Activated CD4-positive, alpha-beta memory T cell treated with anti-CD3 and anti-CD28 coated beads for 36 hours (primary cell): ENCODE measurements at regions not wholly inside any gene's neighbourhood (a gene's known extent, or its start where the extent isn't known, plus 50 kb on each side); places are given as distances from the start of the nearest gene placed in this dataset.
"Not testable (repeated sequence)": the region's sequence is repeated elsewhere in the genome, so short reads cannot be mapped to it uniquely, and the experiment has no call there.

Experiments
- CTCF ChIA-PET: fragments of 350-600 bp; sonication (Branson Sonifier 250); formaldehyde crosslinking; loops from one replicate; lab custom pipeline; 2021; ENCODE audit warnings: antibody characterized with exemption, inconsistent platforms; lab: Charles Lee
- POLR2A ChIA-PET: fragments of 350-600 bp; sonication (Branson Sonifier 250); formaldehyde crosslinking; loops from one replicate; lab custom pipeline; 2021; ENCODE audit warnings: antibody characterized with exemption; lab: Charles Lee
- DNase-seq: peaks from one replicate; pipeline ENCODE4 v3.0.0-alpha.2; 2020
- H3K27ac Mint-ChIP-seq: one replicate; pipeline ENCODE4 v1.8.0; 2021; ENCODE audit warnings: mixed read lengths
- H3K27me3 Mint-ChIP-seq: one replicate; pipeline ENCODE4 v1.8.0; 2021; ENCODE audit warnings: mixed read lengths
- H3K36me3 Mint-ChIP-seq: one replicate; pipeline ENCODE4 v1.8.0; 2021; ENCODE audit warnings: mixed read lengths
- H3K4me1 Mint-ChIP-seq: one replicate; pipeline ENCODE4 v1.8.0; 2021; ENCODE audit warnings: low read depth, mixed read lengths
- H3K4me3 Mint-ChIP-seq: one replicate; pipeline ENCODE4 v1.8.0; 2021; ENCODE audit warnings: mild to moderate bottlenecking, mixed read lengths
- H3K9me3 Mint-ChIP-seq: one replicate; pipeline ENCODE4 v1.8.0; 2021; ENCODE audit warnings: mixed read lengths
- intact Hi-C: fragments of 100-400 bp; cut with micrococcal nuclease; formaldehyde crosslinking; loops from one replicate; pipeline ENCODE4 v1.15.1; 2023

DNA sequence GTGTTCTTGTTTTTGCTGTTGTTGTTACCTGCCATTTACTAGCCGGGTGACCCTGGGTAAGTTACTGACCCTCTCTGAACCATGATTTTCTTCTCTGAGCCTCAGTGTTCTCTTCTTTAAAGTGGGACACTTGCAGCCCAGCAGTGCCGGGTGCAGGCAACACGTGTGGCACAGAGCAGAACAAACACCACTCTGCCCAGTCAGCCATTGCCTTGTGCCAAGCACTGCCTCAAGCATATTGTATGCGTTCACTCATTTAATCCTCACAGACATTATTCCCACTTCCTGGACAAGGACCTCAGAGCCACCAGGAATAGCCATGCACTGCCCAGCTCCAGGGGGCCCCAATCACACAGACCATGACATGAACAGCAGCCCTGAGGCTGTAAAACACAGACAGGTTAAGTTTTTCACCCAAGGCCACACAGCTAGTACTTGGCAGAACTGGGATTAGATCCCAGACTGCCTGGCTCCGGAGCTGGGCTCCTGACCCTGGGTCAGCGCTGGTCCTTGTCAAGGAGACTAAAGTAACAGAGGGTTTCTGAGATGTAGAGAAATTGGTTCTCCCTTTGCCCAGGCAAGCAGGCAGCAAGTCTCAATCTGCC, 74.0 kb upstream of the PTPN1 start:
- Mint-ChIP-seq H3K4me3 (no peak overlapping the region), H3K9me3 (no peaks in the 10 kb centered on the region), H3K27ac (no peak overlapping the region), H3K27me3 (no peaks in the 10 kb centered on the region), H3K36me3 (no peaks in the 10 kb centered on the region), H3K4me1 (peaks cover 23% of the 10 kb centered on the region)
- ChIA-PET CTCF (no interaction called here), POLR2A (no interaction called here)
- DNase-seq: no peak
- intact Hi-C loops: no loop called here

DNA sequence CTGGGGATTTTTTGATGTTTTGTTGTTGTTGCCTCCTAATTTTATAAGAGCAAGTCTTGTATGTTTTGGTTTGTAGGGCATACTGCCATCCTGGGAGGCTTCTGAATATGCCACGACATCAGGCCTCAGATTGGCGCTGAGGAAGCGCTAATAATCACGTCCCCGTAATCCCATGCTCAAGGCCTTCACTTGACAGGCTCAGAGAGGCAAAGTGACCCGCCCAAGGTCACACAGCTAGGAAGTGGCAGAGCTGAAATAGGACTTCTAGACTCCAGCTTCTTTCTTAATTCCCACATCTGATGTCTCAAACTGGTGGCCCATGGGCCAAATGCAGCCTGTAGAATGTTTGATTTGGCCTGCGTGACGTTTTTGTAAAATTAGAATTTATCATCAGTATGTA, 73.5 kb upstream of the PTPN1 start:
- Mint-ChIP-seq H3K4me1 (peaks cover 29% of the 10 kb centered on the region), H3K4me3 (no peak overlapping the region), H3K27me3 (no peaks in the 10 kb centered on the region), H3K27ac (no peak overlapping the region), H3K9me3 (no peaks in the 10 kb centered on the region), H3K36me3 (no peaks in the 10 kb centered on the region)
- intact Hi-C loops: no loop called here
- no peak for DNase-seq
- ChIA-PET CTCF (no interaction called here), POLR2A (no interaction called here)

DNA sequence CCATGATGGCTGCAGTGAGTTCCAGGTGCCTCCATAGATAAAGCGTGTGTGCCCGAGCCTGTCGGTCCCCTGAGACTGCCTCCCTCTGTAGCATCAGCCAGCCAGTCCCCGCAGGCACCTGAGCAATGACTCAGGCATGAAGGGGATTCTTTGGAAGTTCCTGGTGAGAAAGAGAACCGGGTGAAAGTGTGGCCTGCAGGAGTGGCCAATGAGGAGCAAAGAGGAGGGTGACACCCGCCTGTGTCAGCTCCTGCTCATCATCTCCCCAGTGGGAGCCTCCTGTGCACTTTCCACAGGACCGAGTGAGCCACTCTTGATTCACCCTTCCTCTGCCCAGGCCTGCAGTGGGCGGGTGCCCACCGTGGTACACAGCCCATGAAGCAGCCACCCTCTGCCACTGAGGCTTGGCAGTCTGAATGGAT, 71.2 kb upstream of the PTPN1 start:
- POLR2A ChIA-PET: no interaction called here

DNA sequence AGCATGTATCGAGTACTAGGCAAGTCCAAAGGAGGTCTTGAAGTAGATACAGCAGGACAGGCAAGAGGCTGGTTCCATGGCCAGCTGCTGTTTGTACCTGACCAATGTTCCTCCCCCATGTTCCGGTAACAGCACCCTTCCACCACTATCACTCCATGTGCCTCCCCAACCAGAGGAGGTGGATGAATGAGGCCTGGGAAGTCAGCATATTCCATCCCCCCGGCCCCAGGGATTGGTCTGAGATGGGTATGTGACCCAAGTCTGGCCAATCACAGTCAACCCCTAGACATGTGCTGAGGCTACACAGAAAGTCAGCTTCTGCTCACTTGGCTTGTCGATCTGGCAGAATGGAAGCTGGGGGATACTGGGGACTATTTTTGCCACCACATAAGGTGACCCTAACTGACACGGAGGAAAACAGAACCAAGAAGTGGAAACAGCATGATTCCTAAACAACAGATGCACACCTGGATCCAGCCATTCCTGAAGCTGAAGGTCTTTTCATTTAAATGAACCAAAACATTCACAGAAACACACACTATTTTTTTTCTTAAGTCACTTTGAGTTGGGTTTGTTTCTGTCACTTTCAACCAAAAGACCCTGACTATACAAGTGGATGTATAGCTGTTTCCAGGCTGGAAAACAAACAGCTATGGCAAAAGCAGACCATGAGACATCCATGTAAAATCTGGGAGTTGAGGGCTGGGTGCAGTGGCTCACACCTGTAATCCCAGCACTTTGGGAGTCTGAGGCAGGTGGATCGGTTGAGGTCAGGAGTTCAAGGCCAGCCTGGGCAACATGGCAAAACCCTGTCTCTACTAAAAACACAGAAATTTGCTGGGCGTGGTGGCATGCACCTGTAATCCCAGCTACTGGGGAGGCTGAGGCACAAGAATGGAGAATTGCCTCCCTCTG, 70.4 kb upstream of the PTPN1 start:
- H3K4me3 Mint-ChIP-seq: no peak overlapping the region
- ChIA-PET CTCF (interaction anchor here (0.6 kb wide), 1 partner anchor 44 kb away, joined by 3 read pairs; no protein-coding TSS in a partner anchor), POLR2A (interaction anchor here (1.0 kb wide), 1 partner anchor 90 kb away, joined by 3 read pairs; no protein-coding TSS in a partner anchor)
- peak overlapping the region; percentile 81 for H3K27ac Mint-ChIP-seq
- intact Hi-C loops: loop anchor here (1.0 kb wide), 1 partner anchor 100 kb away; no protein-coding TSS in a partner anchor
- H3K9me3 Mint-ChIP-seq: no peaks in the 10 kb centered on the region
- H3K36me3 Mint-ChIP-seq: no peaks in the 10 kb centered on the region
- H3K27me3 Mint-ChIP-seq: no peaks in the 10 kb centered on the region
- peaks cover 30% of the 10 kb centered on the region for H3K4me1 Mint-ChIP-seq
- no peak for DNase-seq

More for the DNA sequence above, 71.2 kb upstream of the PTPN1 start:
- DNase-seq: peak; percentile 64
- Mint-ChIP-seq H3K9me3 (no peaks in the 10 kb centered on the region), H3K27ac (no peak overlapping the region), H3K4me3 (no peak overlapping the region), H3K27me3 (no peaks in the 10 kb centered on the region), H3K4me1 (peaks cover 30% of the 10 kb centered on the region), H3K36me3 (no peaks in the 10 kb centered on the region)
- intact Hi-C loops: no loop called here
- CTCF ChIA-PET: no interaction called here

DNA sequence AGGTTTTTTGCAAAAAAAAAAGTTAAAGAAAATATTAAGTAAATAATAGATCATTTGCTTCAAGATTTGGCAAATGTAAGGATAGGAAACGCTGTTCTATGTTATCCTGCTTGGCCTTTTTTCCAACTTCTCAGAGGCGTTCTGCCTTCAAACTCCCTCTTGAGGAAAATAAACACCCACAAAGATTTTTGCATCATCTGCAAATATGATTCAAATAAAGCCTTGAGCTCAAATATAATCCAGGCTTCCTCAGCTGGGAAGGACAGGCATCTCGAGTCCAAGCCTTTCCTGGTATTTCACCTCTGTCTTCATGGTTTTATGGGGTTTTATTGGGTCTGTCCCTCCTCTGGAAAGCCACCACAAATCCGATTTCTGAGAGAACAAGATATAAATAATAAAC, 67.7 kb upstream of the PTPN1 start:
- peaks cover 39% of the 10 kb centered on the region for H3K4me1 Mint-ChIP-seq
- ChIA-PET CTCF (interaction anchor here (0.6 to 0.7 kb wide), 2 partner anchors 155 to 326 kb away, joined by 3 to 4 read pairs; no protein-coding TSS in a partner anchor), POLR2A (no interaction called here)
- no peaks in the 10 kb centered on the region for H3K9me3 Mint-ChIP-seq
- no peaks in the 10 kb centered on the region for H3K36me3 Mint-ChIP-seq
- intact Hi-C loops: no loop called here
- DNase-seq: no peak
- no peak overlapping the region for H3K27ac Mint-ChIP-seq
- peaks cover 4% of the 10 kb centered on the region for H3K27me3 Mint-ChIP-seq
- H3K4me3 Mint-ChIP-seq: no peak overlapping the region

DNA sequence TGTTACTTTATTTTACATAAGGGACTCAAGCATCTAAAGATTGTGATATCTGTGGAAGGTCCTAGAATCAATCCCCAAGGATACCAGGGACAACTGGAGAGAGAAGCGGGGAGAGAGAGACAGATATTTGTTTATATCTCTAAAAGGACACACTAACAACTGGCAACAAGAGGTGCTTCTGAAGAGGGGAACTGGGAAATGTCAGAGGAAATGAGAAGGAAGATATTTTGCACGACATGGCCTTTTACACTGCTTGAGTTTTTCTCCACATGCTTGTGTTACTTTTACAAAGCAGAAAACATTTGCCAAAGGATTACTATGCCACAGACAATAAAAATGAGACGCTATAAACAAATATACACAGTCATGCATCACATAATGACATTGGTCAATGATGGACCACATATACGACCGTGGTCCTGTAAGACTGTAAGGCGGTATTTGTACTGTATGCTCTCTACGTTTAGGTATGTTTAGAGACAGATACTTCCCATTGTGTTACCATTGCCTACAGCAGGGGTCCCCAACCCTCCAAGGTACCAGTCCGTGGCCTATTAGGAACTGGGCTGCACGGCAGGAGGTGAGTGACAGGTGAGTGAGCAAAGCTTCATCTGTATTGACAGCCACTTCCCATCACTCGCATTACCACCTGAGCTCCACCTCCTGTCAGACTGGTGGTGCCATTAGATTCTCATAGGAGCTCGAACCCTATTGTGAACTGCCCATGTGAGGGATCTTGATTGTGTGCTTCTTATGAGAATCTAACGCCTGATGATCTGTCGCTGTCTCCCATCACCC, 64.6 kb upstream of the PTPN1 start:
- Mint-ChIP-seq H3K27ac (no peak overlapping the region), H3K4me3 (no peak overlapping the region), H3K36me3 (no peaks in the 10 kb centered on the region), H3K27me3 (peaks cover 16% of the 10 kb centered on the region), H3K9me3 (no peaks in the 10 kb centered on the region), H3K4me1 (peaks cover 25% of the 10 kb centered on the region)
- POLR2A ChIA-PET: no interaction called here
- CTCF ChIA-PET: interaction anchor here (2.4 kb wide), 1 partner anchor 17 kb away, joined by 6 read pairs; no protein-coding TSS in a partner anchor
- intact Hi-C loops: no loop called here
- no peak for DNase-seq

DNA sequence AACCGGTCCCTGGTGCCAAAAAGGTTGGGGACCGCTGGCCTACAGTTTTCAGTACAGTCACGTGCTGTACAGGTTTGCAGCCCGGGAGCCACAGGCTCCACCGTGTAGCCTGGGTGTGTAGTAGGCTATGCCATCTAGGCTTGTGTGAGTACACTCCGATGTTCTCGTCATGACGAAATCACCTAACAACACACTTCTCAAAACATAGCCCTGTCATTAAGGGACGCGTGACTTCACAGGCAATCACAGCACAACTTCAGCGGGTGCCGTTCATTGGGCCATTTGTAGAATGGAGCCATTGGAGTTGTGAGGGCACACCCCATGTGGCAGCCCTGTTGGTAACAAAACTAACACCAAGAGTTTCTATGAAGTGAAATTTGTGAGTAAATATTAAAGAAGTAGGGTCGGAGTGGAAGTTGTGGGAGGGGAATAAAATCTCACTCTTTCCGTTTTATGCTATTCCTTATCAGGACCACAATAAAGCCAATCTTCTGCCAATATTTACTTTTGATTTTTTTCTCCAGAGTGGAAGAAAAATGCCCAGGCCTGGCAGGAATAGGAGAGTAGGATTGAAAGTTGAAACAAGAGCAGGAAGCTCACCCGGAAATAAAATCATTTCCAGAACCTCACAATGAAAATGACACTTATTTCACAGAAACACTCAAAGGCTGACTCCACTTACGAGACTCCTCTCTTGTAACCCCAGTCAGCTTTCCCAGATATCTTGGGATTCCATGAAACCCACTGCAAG, 63.7 kb upstream of the PTPN1 start:
- H3K27me3 Mint-ChIP-seq: peaks cover 20% of the 10 kb centered on the region
- ChIA-PET POLR2A (no interaction called here), CTCF (interaction anchor here (2.4 kb wide), 1 partner anchor 16 kb away, joined by 6 read pairs; no protein-coding TSS in a partner anchor)
- DNase-seq: no peak
- intact Hi-C loops: no loop called here
- no peak overlapping the region for H3K27ac Mint-ChIP-seq
- no peak overlapping the region for H3K4me3 Mint-ChIP-seq
- no peaks in the 10 kb centered on the region for H3K36me3 Mint-ChIP-seq
- H3K9me3 Mint-ChIP-seq: no peaks in the 10 kb centered on the region
- peaks cover 24% of the 10 kb centered on the region for H3K4me1 Mint-ChIP-seq

DNA sequence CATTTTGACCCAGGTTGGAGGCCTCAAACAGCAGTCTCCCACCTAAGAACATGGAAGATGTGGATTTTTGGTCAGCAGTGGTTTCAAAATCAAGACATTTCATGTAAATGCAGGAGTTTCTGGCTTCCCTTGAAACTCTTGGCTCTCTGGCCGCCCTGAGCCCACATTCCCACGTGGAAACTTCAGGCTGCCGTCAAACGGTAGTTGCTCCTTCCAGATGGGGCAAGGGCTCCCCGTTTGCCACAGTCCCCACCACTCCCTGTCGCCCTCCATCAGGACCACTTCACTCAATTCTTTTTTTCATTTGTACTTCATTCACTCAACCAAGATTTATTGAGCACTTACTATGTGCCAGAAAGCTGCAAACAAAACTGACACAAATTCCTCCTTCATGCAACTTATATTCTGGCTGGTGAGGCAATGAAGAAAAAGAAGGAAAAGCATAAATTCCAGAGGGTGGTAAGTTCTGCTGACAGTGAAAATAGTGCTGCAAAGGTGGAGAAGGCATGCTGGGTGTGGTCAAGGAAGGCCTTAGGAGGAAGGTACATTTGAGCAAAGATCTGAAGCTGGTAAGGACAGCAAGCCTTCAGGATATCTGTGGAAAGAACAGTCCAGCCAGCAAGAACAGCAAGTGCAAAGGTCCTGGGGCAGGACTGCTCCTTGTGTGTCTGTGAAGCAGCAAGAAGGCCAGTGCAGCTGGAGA, 62.9 kb upstream of the PTPN1 start:
- DNase-seq: no peak
- ChIA-PET CTCF (interaction anchor here (2.4 kb wide), 1 partner anchor 15 kb away, joined by 6 read pairs; no protein-coding TSS in a partner anchor), POLR2A (no interaction called here)
- H3K27ac Mint-ChIP-seq: no peak overlapping the region
- intact Hi-C loops: no loop called here
- no peaks in the 10 kb centered on the region for H3K36me3 Mint-ChIP-seq
- H3K27me3 Mint-ChIP-seq: peaks cover 20% of the 10 kb centered on the region
- H3K4me1 Mint-ChIP-seq: peaks cover 21% of the 10 kb centered on the region
- H3K4me3 Mint-ChIP-seq: no peak overlapping the region
- H3K9me3 Mint-ChIP-seq: no peaks in the 10 kb centered on the region

DNA sequence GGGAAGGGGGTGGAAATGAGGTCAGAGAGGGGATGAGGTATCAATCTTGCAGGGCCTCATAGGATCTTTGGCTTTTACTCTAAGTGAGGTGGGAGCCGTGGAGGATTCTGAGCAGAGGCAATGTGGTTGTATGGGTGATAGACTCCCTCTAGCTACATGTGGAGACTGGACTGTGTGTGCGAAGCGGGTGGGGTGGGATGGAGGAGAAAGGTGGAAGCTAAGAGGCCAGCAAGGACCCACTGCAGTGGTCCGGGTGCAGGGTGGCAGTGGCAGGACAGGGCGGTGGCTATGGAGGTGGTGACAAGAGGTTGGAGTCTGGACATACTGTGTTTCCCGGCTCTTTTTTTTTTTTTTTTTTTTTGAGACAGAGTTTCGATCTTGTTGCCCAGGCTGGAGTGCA, 62.4 kb upstream of the PTPN1 start:
- H3K9me3 Mint-ChIP-seq: no peaks in the 10 kb centered on the region
- intact Hi-C loops: no loop called here
- DNase-seq: no peak
- no peak overlapping the region for H3K4me3 Mint-ChIP-seq
- H3K36me3 Mint-ChIP-seq: no peaks in the 10 kb centered on the region
- H3K4me1 Mint-ChIP-seq: peaks cover 21% of the 10 kb centered on the region
- peaks cover 20% of the 10 kb centered on the region for H3K27me3 Mint-ChIP-seq
- ChIA-PET CTCF (interaction anchor here (2.4 kb wide), 1 partner anchor 15 kb away, joined by 6 read pairs; no protein-coding TSS in a partner anchor), POLR2A (no interaction called here)
- no peak overlapping the region for H3K27ac Mint-ChIP-seq

DNA sequence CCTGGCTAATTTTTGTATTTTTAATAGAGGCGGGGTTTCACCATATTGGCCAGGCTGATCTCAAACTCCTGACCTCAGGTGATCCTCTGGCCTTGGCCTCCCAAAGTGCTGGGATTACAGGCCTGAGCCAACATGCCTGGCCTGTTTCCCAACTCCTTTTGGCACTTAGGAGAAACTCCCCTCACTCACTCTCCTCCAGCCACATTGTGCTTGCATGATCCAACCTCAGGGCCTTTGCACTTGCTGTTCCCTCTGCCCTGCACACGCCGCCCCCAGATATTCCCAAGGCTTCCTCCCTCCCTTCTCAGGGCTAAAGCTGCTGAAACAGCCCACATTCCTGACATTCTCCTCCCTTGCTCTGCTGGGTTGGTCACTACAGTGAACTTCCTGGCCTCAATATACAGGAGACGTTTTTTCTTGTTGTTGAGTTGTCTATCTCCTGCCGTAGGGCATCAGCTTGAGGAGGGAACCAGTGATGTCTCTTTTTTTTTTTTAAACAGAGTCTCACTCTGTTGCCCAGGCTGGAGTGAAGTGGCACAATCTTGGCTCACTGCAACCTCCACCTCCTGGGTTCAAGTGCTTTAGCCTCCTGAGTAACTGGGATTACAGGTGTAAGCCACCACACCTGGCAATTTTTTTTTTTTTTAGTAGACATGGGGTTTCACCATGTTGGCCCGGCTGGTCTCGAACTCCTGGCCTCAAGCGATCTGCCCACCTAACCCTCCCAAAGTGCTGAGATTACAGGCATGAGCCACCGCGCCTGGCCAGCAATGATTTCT, 61.4 kb upstream of the PTPN1 start:
- DNase-seq, H3K27ac Mint-ChIP-seq, H3K4me3 Mint-ChIP-seq, intact Hi-C loops, H3K9me3 Mint-ChIP-seq, H3K36me3 Mint-ChIP-seq: not testable (repeated sequence)
- POLR2A ChIA-PET: interaction anchor here (0.7 kb wide), 1 partner anchor 67 kb away, joined by 3 read pairs; no protein-coding TSS in a partner anchor
- CTCF ChIA-PET: interaction anchor here (1.3 to 1.4 kb wide), 2 partner anchors 15 to 263 kb away, joined by 4 to 6 read pairs; no protein-coding TSS in a partner anchor
- Mint-ChIP-seq H3K4me1 (peaks cover 21% of the 10 kb centered on the region), H3K27me3 (peaks cover 27% of the 10 kb centered on the region)
